ENCODE measurements at regions not wholly inside any gene's neighbourhood (a gene's known extent, or its start where the extent isn't known, plus 50 kb on each side); places are given as distances from the start of the nearest gene placed in this dataset.

DNA sequence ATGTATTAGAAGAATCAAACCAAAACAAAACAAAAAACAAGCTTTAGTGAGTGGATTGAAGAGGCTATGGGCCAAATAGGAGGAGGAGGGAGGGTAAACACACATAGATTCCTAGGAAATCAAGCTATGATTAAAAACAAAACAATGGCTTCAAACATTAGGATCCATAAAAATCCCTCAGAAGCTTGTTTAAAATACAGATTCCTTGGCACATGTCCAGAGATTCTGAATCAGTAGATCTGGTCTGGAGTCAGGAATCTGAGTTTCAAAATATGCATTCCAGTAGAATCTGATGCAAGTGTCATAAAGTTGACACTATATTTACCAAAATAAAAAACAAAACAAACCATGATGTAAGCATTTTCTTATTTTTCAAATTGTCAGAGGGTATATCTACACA lies 692.8 kb upstream of the SGCG start:
- Histone ChIP-seq H3K4me3 (ENCODE audit: extremely low read depth, insufficient read depth, low read length, poor library complexity, severe bottlenecking) (no peak overlapping the region), H3K36me3 (ENCODE audit: control insufficient read depth, insufficient read depth, low read length) (no peaks in the 10 kb centered on the region), H3K4me1 (ENCODE audit: control insufficient read depth, insufficient read depth, low read length, poor library complexity, severe bottlenecking) (no peaks in the 10 kb centered on the region), H3K9me3 (ENCODE audit: control insufficient read depth, low read length) (no peaks in the 10 kb centered on the region), H3K27ac (ENCODE audit: low read depth, low read length, severe bottlenecking) (no peak overlapping the region)

GRCh38 chr13:22489771-22490170 lies 691.0 kb upstream of the SGCG start:
- Histone ChIP-seq H3K9me3 (ENCODE audit: control insufficient read depth, low read length) (no peaks in the 10 kb centered on the region), H3K27ac (ENCODE audit: low read depth, low read length, severe bottlenecking) (no peak overlapping the region)
- WGBS, 2 experiments (ENCODE audit: insufficient coverage in 2 of 2): 80% methylated on average over 1 of the region's 2 CpGs; no CpG with 5 or more reads in 1 of the 2 experiments

DNA sequence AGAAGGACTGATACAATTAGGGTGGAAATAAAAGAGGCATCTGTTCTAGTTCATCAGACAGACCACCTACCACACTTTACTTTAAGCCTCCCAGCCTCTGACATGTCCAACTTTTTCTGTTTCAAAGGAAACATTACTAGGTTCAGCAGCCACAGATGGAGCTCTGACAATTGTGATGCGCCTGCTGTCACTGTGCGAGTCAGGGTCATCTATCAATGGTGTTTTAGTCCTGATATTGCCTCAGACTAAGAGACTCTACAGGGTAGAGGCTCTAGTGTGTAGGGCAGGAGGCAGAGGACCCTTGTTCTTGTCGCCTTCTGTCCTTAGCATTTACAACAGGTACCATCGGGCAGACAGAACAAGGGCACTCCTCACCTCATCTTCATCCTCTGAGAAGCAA lies 685.0 kb upstream of the SGCG start:
- 100% methylated on average over 2 of the region's 4 CpGs; no CpG with 5 or more reads in 1 of the 2 experiments for WGBS, 2 experiments (ENCODE audit: insufficient coverage in 2 of 2)
- Histone ChIP-seq H3K4me3 (ENCODE audit: extremely low read depth, insufficient read depth, low read length, poor library complexity, severe bottlenecking) (no peak overlapping the region), H3K36me3 (ENCODE audit: control insufficient read depth, insufficient read depth, low read length) (no peaks in the 10 kb centered on the region), H3K27ac (ENCODE audit: low read depth, low read length, severe bottlenecking) (no peak overlapping the region), H3K9me3 (ENCODE audit: control insufficient read depth, low read length) (no peaks in the 10 kb centered on the region), H3K4me1 (ENCODE audit: control insufficient read depth, insufficient read depth, low read length, poor library complexity, severe bottlenecking) (no peaks in the 10 kb centered on the region)

More at GRCh38 chr13:22489771-22490170, 691.0 kb upstream of the SGCG start:
- H3K4me1 ChIP-seq (ENCODE audit: control insufficient read depth, insufficient read depth, low read length, poor library complexity, severe bottlenecking): no peaks in the 10 kb centered on the region
- H3K4me3 ChIP-seq (ENCODE audit: extremely low read depth, insufficient read depth, low read length, poor library complexity, severe bottlenecking): no peak overlapping the region
- H3K36me3 ChIP-seq (ENCODE audit: control insufficient read depth, insufficient read depth, low read length): no peaks in the 10 kb centered on the region

GRCh38 chr13:22496803-22497508 lies 683.8 kb upstream of the SGCG start:
- H3K27ac ChIP-seq (ENCODE audit: low read depth, low read length, severe bottlenecking): no peak overlapping the region
- no peak overlapping the region for H3K4me3 ChIP-seq (ENCODE audit: extremely low read depth, insufficient read depth, low read length, poor library complexity, severe bottlenecking)
- H3K4me1 ChIP-seq (ENCODE audit: control insufficient read depth, insufficient read depth, low read length, poor library complexity, severe bottlenecking): no peaks in the 10 kb centered on the region
- H3K36me3 ChIP-seq (ENCODE audit: control insufficient read depth, insufficient read depth, low read length): no peaks in the 10 kb centered on the region
- no peaks in the 10 kb centered on the region for H3K9me3 ChIP-seq (ENCODE audit: control insufficient read depth, low read length)
- WGBS, 2 experiments (ENCODE audit: insufficient coverage in 2 of 2): 92 to 96% methylated on average over 12 to 15 of the region's 17 CpGs

- Histone ChIP-seq H3K4me3 (ENCODE audit: extremely low read depth, insufficient read depth, low read length, poor library complexity, severe bottlenecking) (no peak overlapping the region), H3K9me3 (ENCODE audit: control insufficient read depth, low read length) (no peaks in the 10 kb centered on the region), H3K27ac (ENCODE audit: low read depth, low read length, severe bottlenecking) (no peak overlapping the region), H3K36me3 (ENCODE audit: control insufficient read depth, insufficient read depth, low read length) (no peaks in the 10 kb centered on the region), H3K4me1 (ENCODE audit: control insufficient read depth, insufficient read depth, low read length, poor library complexity, severe bottlenecking) (no peaks in the 10 kb centered on the region)
- WGBS, 2 experiments (ENCODE audit: insufficient coverage in 2 of 2): 82 to 93% methylated on average over 4 to 11 of the region's 16 CpGs
These were observed 682.6 kb upstream of the SGCG start for GRCh38 chr13:22497991-22498780.

GRCh38 chr13:22499919-22500318 lies 680.9 kb upstream of the SGCG start:
- Histone ChIP-seq H3K9me3 (ENCODE audit: control insufficient read depth, low read length) (no peaks in the 10 kb centered on the region), H3K4me3 (ENCODE audit: extremely low read depth, insufficient read depth, low read length, poor library complexity, severe bottlenecking) (no peak overlapping the region), H3K4me1 (ENCODE audit: control insufficient read depth, insufficient read depth, low read length, poor library complexity, severe bottlenecking) (no peaks in the 10 kb centered on the region), H3K27ac (ENCODE audit: low read depth, low read length, severe bottlenecking) (no peak overlapping the region), H3K36me3 (ENCODE audit: control insufficient read depth, insufficient read depth, low read length) (no peaks in the 10 kb centered on the region)

DNA sequence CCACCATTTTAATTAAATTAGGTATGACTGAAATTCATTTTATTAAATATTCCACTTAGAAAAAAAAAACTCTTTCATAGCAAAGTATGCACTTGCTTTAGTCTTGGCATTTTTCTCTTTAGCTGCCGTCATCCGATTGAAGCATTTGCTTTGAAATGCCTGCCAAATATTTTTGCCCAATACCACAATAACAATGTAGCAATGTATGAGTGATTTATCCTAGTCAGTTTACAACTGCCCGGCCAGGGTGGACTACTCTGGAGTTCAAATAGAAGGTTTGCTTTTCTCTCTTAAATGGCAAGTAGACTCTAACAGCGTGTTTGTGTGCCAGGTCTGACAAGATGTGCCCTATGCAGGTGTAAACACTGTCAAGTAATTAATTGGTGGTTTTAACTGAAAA lies 675.3 kb upstream of the SGCG start:
- Histone ChIP-seq H3K27ac (ENCODE audit: low read depth, low read length, severe bottlenecking) (no peak overlapping the region), H3K4me1 (ENCODE audit: control insufficient read depth, insufficient read depth, low read length, poor library complexity, severe bottlenecking) (peaks cover 3% of the 10 kb centered on the region), H3K36me3 (ENCODE audit: control insufficient read depth, insufficient read depth, low read length) (no peaks in the 10 kb centered on the region), H3K4me3 (ENCODE audit: extremely low read depth, insufficient read depth, low read length, poor library complexity, severe bottlenecking) (no peak overlapping the region), H3K9me3 (ENCODE audit: control insufficient read depth, low read length) (no peaks in the 10 kb centered on the region)
- 86 to 100% methylated on average over 1 to 2 of the region's 4 CpGs for WGBS, 2 experiments (ENCODE audit: insufficient coverage in 2 of 2)

DNA sequence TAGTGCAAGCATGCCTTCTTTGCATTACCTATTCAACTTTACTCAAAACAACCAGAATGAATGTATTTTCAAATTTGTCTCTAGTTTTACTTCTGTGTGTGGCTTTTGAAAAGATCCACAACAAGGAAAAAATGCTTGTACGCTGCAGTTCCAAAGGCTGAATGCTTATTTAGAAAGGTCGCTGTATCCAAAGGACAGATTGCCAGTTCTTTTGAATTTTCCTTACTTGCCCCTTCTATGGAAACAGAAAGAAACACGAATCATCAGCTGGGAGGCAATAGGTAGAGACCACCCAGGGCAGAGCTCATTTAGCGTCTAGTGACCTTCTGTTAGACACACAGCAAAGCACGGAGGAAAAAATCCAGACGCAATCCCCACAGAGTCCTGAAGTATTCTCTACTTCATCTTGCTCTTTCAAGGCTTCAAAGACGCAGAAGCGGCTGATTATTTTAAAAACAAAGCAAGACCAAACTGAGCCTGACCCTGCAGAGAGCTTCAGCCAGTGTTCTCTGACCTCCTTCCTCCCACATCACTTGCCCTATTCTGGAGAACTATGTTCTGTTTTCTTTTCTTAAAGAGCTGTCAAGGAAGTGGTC lies 674.6 kb upstream of the SGCG start:
- WGBS, 2 experiments (ENCODE audit: insufficient coverage in 2 of 2): 80 to 89% methylated on average over 5 to 8 of the region's 8 CpGs
- peak overlapping the region; percentile 67 for H3K27ac ChIP-seq (ENCODE audit: low read depth, low read length, severe bottlenecking)
- H3K4me3 ChIP-seq (ENCODE audit: extremely low read depth, insufficient read depth, low read length, poor library complexity, severe bottlenecking): no peak overlapping the region

GRCh38 chr13:22517544-22517943 lies 663.2 kb upstream of the SGCG start:
- Histone ChIP-seq H3K9me3 (ENCODE audit: control insufficient read depth, low read length) (no peaks in the 10 kb centered on the region), H3K4me1 (ENCODE audit: control insufficient read depth, insufficient read depth, low read length, poor library complexity, severe bottlenecking) (peaks cover 9% of the 10 kb centered on the region), H3K4me3 (ENCODE audit: extremely low read depth, insufficient read depth, low read length, poor library complexity, severe bottlenecking) (no peak overlapping the region), H3K27ac (ENCODE audit: low read depth, low read length, severe bottlenecking) (no peak overlapping the region), H3K36me3 (ENCODE audit: control insufficient read depth, insufficient read depth, low read length) (no peaks in the 10 kb centered on the region)
- 42 to 67% methylated on average over 2 to 3 of the region's 3 CpGs for WGBS, 2 experiments (ENCODE audit: insufficient coverage in 2 of 2)

More for the DNA sequence above, 674.6 kb upstream of the SGCG start:
- Histone ChIP-seq H3K4me1 (ENCODE audit: control insufficient read depth, insufficient read depth, low read length, poor library complexity, severe bottlenecking) (peaks cover 3% of the 10 kb centered on the region), H3K9me3 (ENCODE audit: control insufficient read depth, low read length) (no peaks in the 10 kb centered on the region), H3K36me3 (ENCODE audit: control insufficient read depth, insufficient read depth, low read length) (no peaks in the 10 kb centered on the region)

GRCh38 chr13:22536851-22537250 lies 643.9 kb upstream of the SGCG start:
- H3K4me3 ChIP-seq (ENCODE audit: extremely low read depth, insufficient read depth, low read length, poor library complexity, severe bottlenecking): no peak overlapping the region
- H3K9me3 ChIP-seq (ENCODE audit: control insufficient read depth, low read length): no peaks in the 10 kb centered on the region
- H3K36me3 ChIP-seq (ENCODE audit: control insufficient read depth, insufficient read depth, low read length): no peaks in the 10 kb centered on the region

GRCh38 chr13:22538400-22538799 lies 642.4 kb upstream of the SGCG start:
- no peaks in the 10 kb centered on the region for H3K36me3 ChIP-seq (ENCODE audit: control insufficient read depth, insufficient read depth, low read length)
- H3K27ac ChIP-seq (ENCODE audit: low read depth, low read length, severe bottlenecking): no peak overlapping the region
- H3K4me3 ChIP-seq (ENCODE audit: extremely low read depth, insufficient read depth, low read length, poor library complexity, severe bottlenecking): no peak overlapping the region
- H3K9me3 ChIP-seq (ENCODE audit: control insufficient read depth, low read length): no peaks in the 10 kb centered on the region
- WGBS, 2 experiments (ENCODE audit: insufficient coverage in 2 of 2): no CpG with 5 or more reads among the region's 5 CpGs
- no peaks in the 10 kb centered on the region for H3K4me1 ChIP-seq (ENCODE audit: control insufficient read depth, insufficient read depth, low read length, poor library complexity, severe bottlenecking)

More at GRCh38 chr13:22536851-22537250, 643.9 kb upstream of the SGCG start:
- Histone ChIP-seq H3K4me1 (ENCODE audit: control insufficient read depth, insufficient read depth, low read length, poor library complexity, severe bottlenecking) (no peaks in the 10 kb centered on the region), H3K27ac (ENCODE audit: low read depth, low read length, severe bottlenecking) (no peak overlapping the region)
- WGBS, 2 experiments (ENCODE audit: insufficient coverage in 2 of 2): 94% methylated on average over 3 of the region's 4 CpGs; no CpG with 5 or more reads in 1 of the 2 experiments

All from mesodermal cell (in vitro differentiated cells).